ENCODE measurements at regions not wholly inside any gene's neighbourhood (a gene's known extent, or its start where the extent isn't known, plus 50 kb on each side); places are given as distances from the start of the nearest gene placed in this dataset.

GRCh38 chr5:2916076-2916682 is 164.7 kb upstream of the IRX2 start:
- Mint-ChIP-seq H3K9me3 (ENCODE audit: unreplicated experiment) (peaks cover 5% of the 10 kb centered on the region), H3K27me3 (ENCODE audit: unreplicated experiment) (peaks cover 3% of the 10 kb centered on the region), H3K36me3 (ENCODE audit: unreplicated experiment) (peaks cover 8% of the 10 kb centered on the region), H3K27ac (ENCODE audit: unreplicated experiment) (no peak overlapping the region), H3K4me1 (ENCODE audit: low read depth, unreplicated experiment) (peaks cover 7% of the 10 kb centered on the region), H3K4me3 (ENCODE audit: unreplicated experiment) (no peak overlapping the region)
- no peak for DNase-seq
- TF ChIP-seq, protein P1, sequence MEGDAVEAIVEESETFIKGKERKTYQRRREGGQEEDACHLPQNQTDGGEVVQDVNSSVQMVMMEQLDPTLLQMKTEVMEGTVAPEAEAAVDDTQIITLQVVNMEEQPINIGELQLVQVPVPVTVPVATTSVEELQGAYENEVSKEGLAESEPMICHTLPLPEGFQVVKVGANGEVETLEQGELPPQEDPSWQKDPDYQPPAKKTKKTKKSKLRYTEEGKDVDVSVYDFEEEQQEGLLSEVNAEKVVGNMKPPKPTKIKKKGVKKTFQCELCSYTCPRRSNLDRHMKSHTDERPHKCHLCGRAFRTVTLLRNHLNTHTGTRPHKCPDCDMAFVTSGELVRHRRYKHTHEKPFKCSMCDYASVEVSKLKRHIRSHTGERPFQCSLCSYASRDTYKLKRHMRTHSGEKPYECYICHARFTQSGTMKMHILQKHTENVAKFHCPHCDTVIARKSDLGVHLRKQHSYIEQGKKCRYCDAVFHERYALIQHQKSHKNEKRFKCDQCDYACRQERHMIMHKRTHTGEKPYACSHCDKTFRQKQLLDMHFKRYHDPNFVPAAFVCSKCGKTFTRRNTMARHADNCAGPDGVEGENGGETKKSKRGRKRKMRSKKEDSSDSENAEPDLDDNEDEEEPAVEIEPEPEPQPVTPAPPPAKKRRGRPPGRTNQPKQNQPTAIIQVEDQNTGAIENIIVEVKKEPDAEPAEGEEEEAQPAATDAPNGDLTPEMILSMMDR (IDR thresholded peaks at IDR 0.05; ENCODE audit: partially characterized antibody, unreplicated experiment) = no peak

DNA sequence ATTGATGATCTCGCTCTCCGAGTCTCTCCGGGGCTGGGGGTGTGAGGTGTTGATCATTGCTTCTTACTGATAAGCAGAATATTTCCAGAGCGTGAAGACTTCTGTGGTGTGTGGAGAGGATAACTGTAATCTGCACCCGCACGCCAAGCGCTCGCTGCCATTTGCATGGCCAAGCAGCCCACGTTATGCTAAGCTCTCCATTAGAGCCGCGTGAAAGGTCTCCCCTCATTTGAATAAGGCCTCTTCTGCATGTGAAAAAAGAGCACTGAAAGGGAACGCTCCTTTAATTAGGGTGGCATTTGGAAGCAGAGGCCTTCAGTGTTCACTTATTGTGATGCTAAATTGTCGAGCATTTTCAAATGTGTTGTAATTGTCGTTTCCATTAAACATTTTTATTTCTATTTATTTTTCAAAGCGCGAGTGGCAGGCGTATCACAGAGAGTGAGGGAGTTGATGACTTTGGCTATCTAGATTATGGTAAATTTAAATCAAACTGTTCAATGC is 163.6 kb upstream of the IRX2 start:
- TF ChIP-seq, protein P1 (IDR thresholded peaks at IDR 0.05; ENCODE audit: partially characterized antibody, unreplicated experiment) = no peak
- peaks cover 2% of the 10 kb centered on the region for H3K9me3 Mint-ChIP-seq (ENCODE audit: unreplicated experiment)
- H3K4me3 Mint-ChIP-seq (ENCODE audit: unreplicated experiment) = peak overlapping the region; percentile 78
- H3K27ac Mint-ChIP-seq (ENCODE audit: unreplicated experiment) = no peak overlapping the region
- no peak for DNase-seq
- peaks cover 3% of the 10 kb centered on the region for H3K27me3 Mint-ChIP-seq (ENCODE audit: unreplicated experiment)
- H3K36me3 Mint-ChIP-seq (ENCODE audit: unreplicated experiment) = no peaks in the 10 kb centered on the region
- H3K4me1 Mint-ChIP-seq (ENCODE audit: low read depth, unreplicated experiment) = peaks cover 7% of the 10 kb centered on the region

GRCh38 chr5:2914022-2914661 is 162.7 kb upstream of the IRX2 start:
- peaks cover 2% of the 10 kb centered on the region for H3K9me3 Mint-ChIP-seq (ENCODE audit: unreplicated experiment)
- no peaks in the 10 kb centered on the region for H3K36me3 Mint-ChIP-seq (ENCODE audit: unreplicated experiment)

DNA sequence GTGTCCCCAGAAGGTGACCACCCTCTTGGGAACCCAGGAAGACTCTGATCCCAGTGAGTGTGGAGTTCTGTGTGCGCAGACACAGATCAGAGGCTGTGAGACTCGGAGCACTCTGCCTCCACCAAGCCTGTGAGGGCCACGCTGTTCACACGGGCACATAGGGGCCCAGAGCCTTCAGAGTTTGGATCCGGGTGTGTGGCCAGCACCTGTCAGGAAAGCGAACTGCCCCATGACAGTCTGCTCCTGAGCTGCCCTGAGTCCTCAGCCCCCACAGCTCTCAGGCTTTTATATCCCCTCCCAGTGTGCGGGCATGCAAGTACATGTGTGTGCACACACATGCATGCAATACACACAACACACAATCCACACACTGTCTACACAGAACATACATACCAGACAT is 161.8 kb upstream of the IRX2 start:
- Mint-ChIP-seq H3K4me1 (ENCODE audit: low read depth, unreplicated experiment) (peaks cover 7% of the 10 kb centered on the region), H3K36me3 (ENCODE audit: unreplicated experiment) (no peaks in the 10 kb centered on the region), H3K9me3 (ENCODE audit: unreplicated experiment) (peaks cover 2% of the 10 kb centered on the region), H3K27me3 (ENCODE audit: unreplicated experiment) (peaks cover 3% of the 10 kb centered on the region), H3K4me3 (ENCODE audit: unreplicated experiment) (no peak overlapping the region), H3K27ac (ENCODE audit: unreplicated experiment) (no peak overlapping the region)
- no peak for DNase-seq
- TF ChIP-seq, protein P1 (IDR thresholded peaks at IDR 0.05; ENCODE audit: partially characterized antibody, unreplicated experiment) = no peak

More at GRCh38 chr5:2914022-2914661, 162.7 kb upstream of the IRX2 start:
- no peak overlapping the region for H3K27ac Mint-ChIP-seq (ENCODE audit: unreplicated experiment)
- TF ChIP-seq, protein P1 (IDR thresholded peaks at IDR 0.05; ENCODE audit: partially characterized antibody, unreplicated experiment) = no peak
- DNase-seq = no peak
- H3K4me3 Mint-ChIP-seq (ENCODE audit: unreplicated experiment) = no peak overlapping the region
- H3K27me3 Mint-ChIP-seq (ENCODE audit: unreplicated experiment) = peaks cover 3% of the 10 kb centered on the region
- peaks cover 7% of the 10 kb centered on the region for H3K4me1 Mint-ChIP-seq (ENCODE audit: low read depth, unreplicated experiment)

DNA sequence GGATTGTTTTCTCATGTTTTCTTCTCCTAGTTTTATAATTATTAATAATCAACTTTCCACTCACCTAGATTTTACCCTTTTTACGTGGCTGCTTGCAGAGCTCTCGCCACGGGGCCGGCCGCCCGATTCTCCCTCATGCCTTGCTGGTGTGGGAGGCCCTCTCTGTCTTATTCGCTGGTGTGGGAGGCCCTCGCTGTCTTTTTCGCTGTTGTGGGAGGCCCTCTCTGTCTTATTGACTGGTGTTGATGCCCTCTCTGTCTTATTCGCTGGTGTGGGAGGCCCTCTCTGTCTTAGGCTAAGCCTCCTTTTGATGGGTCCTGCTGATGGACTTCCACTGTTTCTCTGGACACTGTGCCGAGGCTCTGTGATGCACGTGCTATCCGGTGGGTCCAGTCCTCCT is 161.3 kb upstream of the IRX2 start:
- Mint-ChIP-seq H3K4me3 (ENCODE audit: unreplicated experiment) (no peak overlapping the region), H3K9me3 (ENCODE audit: unreplicated experiment) (peaks cover 2% of the 10 kb centered on the region), H3K4me1 (ENCODE audit: low read depth, unreplicated experiment) (peaks cover 7% of the 10 kb centered on the region), H3K27me3 (ENCODE audit: unreplicated experiment) (peaks cover 3% of the 10 kb centered on the region), H3K27ac (ENCODE audit: unreplicated experiment) (no peak overlapping the region), H3K36me3 (ENCODE audit: unreplicated experiment) (no peaks in the 10 kb centered on the region)
- TF ChIP-seq, protein P1 (IDR thresholded peaks at IDR 0.05; ENCODE audit: partially characterized antibody, unreplicated experiment) = no peak
- no peak for DNase-seq

Measured in glutamatergic neuron (in vitro differentiated cells).